Raji (cell line): ENCODE measurements at regions not wholly inside any gene's neighbourhood (a gene's known extent, or its start where the extent isn't known, plus 50 kb on each side); places are given as distances from the start of the nearest gene placed in this dataset.

Source experiments
- POLR2A ChIP-seq: IDR thresholded peaks from 2 replicates; pipeline ENCODE4 v1.6.1; 2011; ENCODE audit warnings: low read depth, low read length, control low read depth; ENCODE audit not compliant: insufficient read depth

- no peak for TF ChIP-seq POLR2A
Measured at GRCh38 chrX:7690842-7691241, 152.1 kb upstream of the VCX start.

- no peak for TF ChIP-seq POLR2A
Measured at GRCh38 chrX:7689791-7690412, 153.1 kb upstream of the VCX start.

GRCh38 chrX:7680181-7680580, 162.8 kb upstream of the VCX start:
- no peak for TF ChIP-seq POLR2A

- no peak for TF ChIP-seq POLR2A
Measured at GRCh38 chrX:7654316-7654715, 188.7 kb upstream of the VCX start.

GRCh38 chrX:7647831-7648230, 195.1 kb upstream of the VCX start:
- TF ChIP-seq POLR2A: no peak

GRCh38 chrX:7641141-7641540, 201.8 kb upstream of the VCX start:
- TF ChIP-seq POLR2A: no peak

- TF ChIP-seq POLR2A: no peak
Measured at GRCh38 chrX:7640392-7640791, 202.6 kb upstream of the VCX start.

- no peak for TF ChIP-seq POLR2A
Measured at GRCh38 chrX:7638078-7638710, 204.8 kb upstream of the VCX start.

- no peak for TF ChIP-seq POLR2A
Measured at GRCh38 chrX:7637066-7637465, 205.9 kb upstream of the VCX start.

- TF ChIP-seq POLR2A: no peak
Measured at GRCh38 chrX:7635604-7636003, 207.4 kb upstream of the VCX start.

- no peak for TF ChIP-seq POLR2A
Measured at GRCh38 chrX:7620560-7620959, 222.4 kb upstream of the VCX start.

GRCh38 chrX:7617994-7618393, 225.0 kb upstream of the VCX start:
- TF ChIP-seq POLR2A: no peak

GRCh38 chrX:7614616-7615015, 228.4 kb upstream of the VCX start:
- no peak for TF ChIP-seq POLR2A

GRCh38 chrX:7606039-7606652, 236.8 kb upstream of the VCX start:
- TF ChIP-seq POLR2A: no peak

GRCh38 chrX:7603387-7603786, 239.6 kb upstream of the VCX start:
- no peak for TF ChIP-seq POLR2A

- no peak for TF ChIP-seq POLR2A
Measured at GRCh38 chrX:7596822-7597221, 246.1 kb upstream of the VCX start.

GRCh38 chrX:7586126-7586525, 256.8 kb upstream of the VCX start:
- no peak for TF ChIP-seq POLR2A

- TF ChIP-seq POLR2A: no peak
Measured at GRCh38 chrX:7582191-7582590, 260.8 kb upstream of the VCX start.
